ENCODE measurements at regions not wholly inside any gene's neighbourhood (a gene's known extent, or its start where the extent isn't known, plus 50 kb on each side); places are given as distances from the start of the nearest gene placed in this dataset.

GRCh38 chr20:48552550-48552949 is 275.2 kb downstream of the PREX1 start (continued):
- TF ChIP-seq, protein P1, sequence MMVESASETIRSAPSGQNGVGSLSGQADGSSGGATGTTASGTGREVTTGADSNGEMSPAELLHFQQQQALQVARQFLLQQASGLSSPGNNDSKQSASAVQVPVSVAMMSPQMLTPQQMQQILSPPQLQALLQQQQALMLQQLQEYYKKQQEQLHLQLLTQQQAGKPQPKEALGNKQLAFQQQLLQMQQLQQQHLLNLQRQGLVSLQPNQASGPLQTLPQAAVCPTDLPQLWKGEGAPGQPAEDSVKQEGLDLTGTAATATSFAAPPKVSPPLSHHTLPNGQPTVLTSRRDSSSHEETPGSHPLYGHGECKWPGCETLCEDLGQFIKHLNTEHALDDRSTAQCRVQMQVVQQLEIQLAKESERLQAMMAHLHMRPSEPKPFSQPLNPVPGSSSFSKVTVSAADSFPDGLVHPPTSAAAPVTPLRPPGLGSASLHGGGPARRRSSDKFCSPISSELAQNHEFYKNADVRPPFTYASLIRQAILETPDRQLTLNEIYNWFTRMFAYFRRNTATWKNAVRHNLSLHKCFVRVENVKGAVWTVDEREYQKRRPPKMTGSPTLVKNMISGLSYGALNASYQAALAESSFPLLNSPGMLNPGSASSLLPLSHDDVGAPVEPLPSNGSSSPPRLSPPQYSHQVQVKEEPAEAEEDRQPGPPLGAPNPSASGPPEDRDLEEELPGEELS (CRISPR knock-in tag; IDR thresholded peaks at IDR 0.05), result no peak
- TF ChIP-seq, protein P2, sequence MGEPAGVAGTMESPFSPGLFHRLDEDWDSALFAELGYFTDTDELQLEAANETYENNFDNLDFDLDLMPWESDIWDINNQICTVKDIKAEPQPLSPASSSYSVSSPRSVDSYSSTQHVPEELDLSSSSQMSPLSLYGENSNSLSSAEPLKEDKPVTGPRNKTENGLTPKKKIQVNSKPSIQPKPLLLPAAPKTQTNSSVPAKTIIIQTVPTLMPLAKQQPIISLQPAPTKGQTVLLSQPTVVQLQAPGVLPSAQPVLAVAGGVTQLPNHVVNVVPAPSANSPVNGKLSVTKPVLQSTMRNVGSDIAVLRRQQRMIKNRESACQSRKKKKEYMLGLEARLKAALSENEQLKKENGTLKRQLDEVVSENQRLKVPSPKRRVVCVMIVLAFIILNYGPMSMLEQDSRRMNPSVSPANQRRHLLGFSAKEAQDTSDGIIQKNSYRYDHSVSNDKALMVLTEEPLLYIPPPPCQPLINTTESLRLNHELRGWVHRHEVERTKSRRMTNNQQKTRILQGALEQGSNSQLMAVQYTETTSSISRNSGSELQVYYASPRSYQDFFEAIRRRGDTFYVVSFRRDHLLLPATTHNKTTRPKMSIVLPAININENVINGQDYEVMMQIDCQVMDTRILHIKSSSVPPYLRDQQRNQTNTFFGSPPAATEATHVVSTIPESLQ (CRISPR knock-in tag; IDR thresholded peaks at IDR 0.05), result no peak
- no peak for TF ChIP-seq RELA (CRISPR knock-in tag; IDR thresholded peaks at IDR 0.05; ENCODE audit: borderline replicate concordance)
- TF ChIP-seq ZMAT4 (CRISPR knock-in tag; IDR thresholded peaks at IDR 0.05), result no peak
- no peak for TF ChIP-seq CREB1 (CRISPR knock-in tag; IDR thresholded peaks at IDR 0.05)
- no peak for TF ChIP-seq ZNF423 (CRISPR knock-in tag; IDR thresholded peaks at IDR 0.05)
- no peak for TF ChIP-seq ESRRA (CRISPR knock-in tag; IDR thresholded peaks at IDR 0.05; ENCODE audit: borderline replicate concordance)
- no peak for TF ChIP-seq SOX15 (CRISPR knock-in tag; IDR thresholded peaks at IDR 0.05)
- TF ChIP-seq, protein P3, sequence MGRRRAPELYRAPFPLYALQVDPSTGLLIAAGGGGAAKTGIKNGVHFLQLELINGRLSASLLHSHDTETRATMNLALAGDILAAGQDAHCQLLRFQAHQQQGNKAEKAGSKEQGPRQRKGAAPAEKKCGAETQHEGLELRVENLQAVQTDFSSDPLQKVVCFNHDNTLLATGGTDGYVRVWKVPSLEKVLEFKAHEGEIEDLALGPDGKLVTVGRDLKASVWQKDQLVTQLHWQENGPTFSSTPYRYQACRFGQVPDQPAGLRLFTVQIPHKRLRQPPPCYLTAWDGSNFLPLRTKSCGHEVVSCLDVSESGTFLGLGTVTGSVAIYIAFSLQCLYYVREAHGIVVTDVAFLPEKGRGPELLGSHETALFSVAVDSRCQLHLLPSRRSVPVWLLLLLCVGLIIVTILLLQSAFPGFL (CRISPR knock-in tag; IDR thresholded peaks at IDR 0.05; ENCODE audit: borderline replicate concordance), result no peak

GRCh38 chr20:48550814-48551213 is 277.0 kb downstream of the PREX1 start:
- no peaks in the 10 kb centered on the region for H3K36me3 Mint-ChIP-seq
- POLR2A ChIA-PET, result no interaction called here
- no peak overlapping the region for H3K4me3 Mint-ChIP-seq
- H3K9me3 Mint-ChIP-seq, result no peaks in the 10 kb centered on the region
- no peak overlapping the region for H3K27ac Mint-ChIP-seq
- no peak for ATAC-seq
- no peaks in the 10 kb centered on the region for H3K27me3 Mint-ChIP-seq (ENCODE audit: low read depth)
- no peaks in the 10 kb centered on the region for H3K4me1 Mint-ChIP-seq
- DNase-seq (ENCODE audit: low spot score), result no peak
- TF ChIP-seq, protein P1 (CRISPR knock-in tag; IDR thresholded peaks at IDR 0.05), result no peak
- TF ChIP-seq ERG (CRISPR knock-in tag; IDR thresholded peaks at IDR 0.05), result no peak
- CTCF ChIA-PET, result interaction anchor here (0.6 to 1.6 kb wide), 2 partner anchors 70 to 1092 kb away, joined by 3 to 12 read pairs; no protein-coding TSS in a partner anchor

DNA sequence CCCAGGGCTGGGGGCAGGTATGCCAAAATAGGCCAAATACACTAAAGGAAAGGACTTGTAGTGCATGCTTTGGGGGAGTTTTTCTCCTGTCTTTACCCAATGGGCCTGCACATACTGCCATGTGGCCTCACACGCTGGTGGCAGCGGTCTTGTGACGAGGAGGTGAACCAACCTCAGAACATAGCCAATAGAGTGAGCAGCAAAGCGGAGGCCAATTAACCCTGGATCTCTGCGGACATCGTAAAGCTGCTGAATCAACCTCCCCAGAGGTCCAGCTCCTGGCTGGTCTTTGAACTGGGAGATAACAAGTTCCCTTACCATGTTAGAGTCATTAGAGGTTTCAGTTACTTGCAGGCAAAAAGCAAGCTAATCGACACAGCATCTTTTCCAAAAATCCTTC is 280.1 kb downstream of the PREX1 start:
- DNase-seq (ENCODE audit: low spot score), result no peak
- ChIA-PET POLR2A (no interaction called here), CTCF (interaction anchor here (1.2 kb wide), 1 partner anchor 73 kb away, joined by 4 read pairs; no protein-coding TSS in a partner anchor)
- H3K4me1 Mint-ChIP-seq, result peaks cover 8% of the 10 kb centered on the region
- H3K9me3 Mint-ChIP-seq, result peaks cover 6% of the 10 kb centered on the region
- no peak for ATAC-seq
- no peaks in the 10 kb centered on the region for H3K27me3 Mint-ChIP-seq (ENCODE audit: low read depth)
- no peak overlapping the region for H3K27ac Mint-ChIP-seq
- H3K4me3 Mint-ChIP-seq, result no peak overlapping the region
- H3K36me3 Mint-ChIP-seq, result no peaks in the 10 kb centered on the region; the same call in 1 of the 2 replicates
- TF ChIP-seq FOXP1 (CRISPR knock-in tag; IDR thresholded peaks at IDR 0.05; ENCODE audit: borderline replicate concordance) (no peak), JAZF1 (CRISPR knock-in tag; IDR thresholded peaks at IDR 0.05) (no peak), SMAD4 (CRISPR knock-in tag; IDR thresholded peaks at IDR 0.05) (no peak), AFF4 (CRISPR knock-in tag; IDR thresholded peaks at IDR 0.05; ENCODE audit: borderline replicate concordance) (no peak)
- TF ChIP-seq, protein P4, sequence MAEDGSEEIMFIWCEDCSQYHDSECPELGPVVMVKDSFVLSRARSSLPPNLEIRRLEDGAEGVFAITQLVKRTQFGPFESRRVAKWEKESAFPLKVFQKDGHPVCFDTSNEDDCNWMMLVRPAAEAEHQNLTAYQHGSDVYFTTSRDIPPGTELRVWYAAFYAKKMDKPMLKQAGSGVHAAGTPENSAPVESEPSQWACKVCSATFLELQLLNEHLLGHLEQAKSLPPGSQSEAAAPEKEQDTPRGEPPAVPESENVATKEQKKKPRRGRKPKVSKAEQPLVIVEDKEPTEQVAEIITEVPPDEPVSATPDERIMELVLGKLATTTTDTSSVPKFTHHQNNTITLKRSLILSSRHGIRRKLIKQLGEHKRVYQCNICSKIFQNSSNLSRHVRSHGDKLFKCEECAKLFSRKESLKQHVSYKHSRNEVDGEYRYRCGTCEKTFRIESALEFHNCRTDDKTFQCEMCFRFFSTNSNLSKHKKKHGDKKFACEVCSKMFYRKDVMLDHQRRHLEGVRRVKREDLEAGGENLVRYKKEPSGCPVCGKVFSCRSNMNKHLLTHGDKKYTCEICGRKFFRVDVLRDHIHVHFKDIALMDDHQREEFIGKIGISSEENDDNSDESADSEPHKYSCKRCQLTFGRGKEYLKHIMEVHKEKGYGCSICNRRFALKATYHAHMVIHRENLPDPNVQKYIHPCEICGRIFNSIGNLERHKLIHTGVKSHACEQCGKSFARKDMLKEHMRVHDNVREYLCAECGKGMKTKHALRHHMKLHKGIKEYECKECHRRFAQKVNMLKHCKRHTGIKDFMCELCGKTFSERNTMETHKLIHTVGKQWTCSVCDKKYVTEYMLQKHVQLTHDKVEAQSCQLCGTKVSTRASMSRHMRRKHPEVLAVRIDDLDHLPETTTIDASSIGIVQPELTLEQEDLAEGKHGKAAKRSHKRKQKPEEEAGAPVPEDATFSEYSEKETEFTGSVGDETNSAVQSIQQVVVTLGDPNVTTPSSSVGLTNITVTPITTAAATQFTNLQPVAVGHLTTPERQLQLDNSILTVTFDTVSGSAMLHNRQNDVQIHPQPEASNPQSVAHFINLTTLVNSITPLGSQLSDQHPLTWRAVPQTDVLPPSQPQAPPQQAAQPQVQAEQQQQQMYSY (CRISPR knock-in tag; IDR thresholded peaks at IDR 0.05), result no peak
